Upper lobe of left lung (tissue), 6 donors: ENCODE measurements at regions not wholly inside any gene's neighbourhood (a gene's known extent, or its start where the extent isn't known, plus 50 kb on each side); places are given as distances from the start of the nearest gene placed in this dataset.
"Not testable (repeated sequence)": the region's sequence is repeated elsewhere in the genome, so short reads cannot be mapped to it uniquely, and the experiment has no call there.

Experiments used
- ATAC-seq, 2 donors: fragments of 200-7000 bp; cut with Tn5 transposase; one replicate each; pipeline ENCODE4 v1.9.1; 2022; ENCODE audit warnings: mild to moderate bottlenecking in 2 of 2, moderate library complexity in 2 of 2; ENCODE audit not compliant: low FRiP score in 2 of 2
- DNase-seq, 2 donors: peaks; one replicate each; pipeline ENCODE4 v3.0.0-alpha.2; 2019 to 2020
- H3K27ac ChIP-seq, 4 donors: fragments of 200-600 bp; sonication (generic); one replicate each; pipeline ENCODE4 v1.5.1; 2016 to 2019
- H3K27me3 ChIP-seq, 4 donors: fragments of 200-600 bp; sonication (generic); one replicate each; pipeline ENCODE4 v1.5.1; 2017 to 2019
- H3K36me3 ChIP-seq, 4 donors: fragments of 200-600 bp; sonication (generic); one replicate each; pipeline ENCODE4 v1.5.1; 2016 to 2019
- H3K4me1 ChIP-seq, 4 donors: fragments of 200-600 bp; sonication (generic); one replicate each; pipeline ENCODE4 v1.5.1; 2018 to 2019
- H3K4me3 ChIP-seq, 4 donors: fragments of 200-600 bp; sonication (generic); one replicate each; pipeline ENCODE4 v1.5.1; 2017 to 2019; ENCODE audit warnings: mild to moderate bottlenecking in 2 of 4, moderate library complexity in 1 of 4
- H3K9me3 ChIP-seq, 4 donors: fragments of 200-600 bp; sonication (generic); one replicate each; pipeline ENCODE4 v1.5.1; 2018 to 2019
- EP300 ChIP-seq, 4 donors: sonication (generic); formaldehyde crosslinking; IDR thresholded peaks; one replicate each; pipeline ENCODE4 v1.5.1; 2017; ENCODE audit warnings: antibody characterized with exemption in 4 of 4, control low read depth in 2 of 4
- POLR2A ChIP-seq, 4 donors: fragments of 450-650 bp; IDR thresholded peaks; one replicate each; pipeline ENCODE4 v1.5.1; 2016 to 2017; ENCODE audit warnings: antibody characterized with exemption in 4 of 4, mild to moderate bottlenecking in 2 of 4
- POLR2AphosphoS5 ChIP-seq, 2 donors: sonication (generic); formaldehyde crosslinking; IDR thresholded peaks; one replicate each; pipeline ENCODE4 v1.5.1; 2017; ENCODE audit warnings: antibody characterized with exemption in 2 of 2
- WGBS, 2 donors: methylation state at CpG; one replicate each; pipeline ENCODE4 v1.1.5; 2017 to 2018; 5-methylcytosine and 5-hydroxymethylcytosine counted together
- small RNA-seq, 4 donors: library from RNA; depleted of rRNA; stranded (forward); fragments of <200 nt; gene quantifications; one replicate each; pipeline ENCODE3, GENCODE V24; 2016
- TF ChIP-seq, protein P1 (sequence below), 6 experiments: fragments of 450-650 bp in 4 of 6; fragments of 200-600 bp in 2 of 6; sonication (generic) in 2 of 6; IDR thresholded peaks; one replicate each; pipeline ENCODE4 v1.5.1; 2016 to 2019; ENCODE audit warnings: antibody characterized with exemption in 6 of 6
- donor health status: DM: no; HTN: no; CAD: no; lungs with moderate emphysema.
- donor health status: DM: no; HTN: yes; CAD: no; lungs with severe emphysema.

DNA sequence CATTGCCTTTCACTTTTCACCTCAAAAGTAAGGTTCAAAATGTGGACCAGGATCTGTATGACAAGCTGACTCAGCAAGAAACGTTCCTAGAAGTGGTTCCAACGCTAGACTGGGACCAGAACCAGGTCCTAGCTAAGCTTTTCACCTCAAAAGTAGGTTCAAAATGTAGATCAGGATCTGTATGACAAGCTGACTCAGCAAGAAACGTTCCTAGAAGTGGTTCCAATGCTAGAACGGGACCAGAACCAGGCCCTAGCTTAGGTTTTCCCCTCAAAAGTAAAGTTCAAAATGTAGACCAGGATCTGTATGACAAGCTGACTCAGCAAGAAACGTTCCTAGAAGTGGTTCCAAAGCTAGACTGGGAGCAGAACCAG, 52.5 kb upstream of the TMEM97 start:
- not testable (repeated sequence) for H3K4me3 ChIP-seq, H3K4me1 ChIP-seq, H3K27ac ChIP-seq, H3K36me3 ChIP-seq, DNase-seq, H3K27me3 ChIP-seq, ATAC-seq
- WGBS, 2 donors: 76 to 77% methylated on average over 5 of the region's 5 CpGs
- H3K9me3 ChIP-seq: peaks cover 5 to 26% (median 13%) of the 10 kb centered on the region in 4 donors

DNA sequence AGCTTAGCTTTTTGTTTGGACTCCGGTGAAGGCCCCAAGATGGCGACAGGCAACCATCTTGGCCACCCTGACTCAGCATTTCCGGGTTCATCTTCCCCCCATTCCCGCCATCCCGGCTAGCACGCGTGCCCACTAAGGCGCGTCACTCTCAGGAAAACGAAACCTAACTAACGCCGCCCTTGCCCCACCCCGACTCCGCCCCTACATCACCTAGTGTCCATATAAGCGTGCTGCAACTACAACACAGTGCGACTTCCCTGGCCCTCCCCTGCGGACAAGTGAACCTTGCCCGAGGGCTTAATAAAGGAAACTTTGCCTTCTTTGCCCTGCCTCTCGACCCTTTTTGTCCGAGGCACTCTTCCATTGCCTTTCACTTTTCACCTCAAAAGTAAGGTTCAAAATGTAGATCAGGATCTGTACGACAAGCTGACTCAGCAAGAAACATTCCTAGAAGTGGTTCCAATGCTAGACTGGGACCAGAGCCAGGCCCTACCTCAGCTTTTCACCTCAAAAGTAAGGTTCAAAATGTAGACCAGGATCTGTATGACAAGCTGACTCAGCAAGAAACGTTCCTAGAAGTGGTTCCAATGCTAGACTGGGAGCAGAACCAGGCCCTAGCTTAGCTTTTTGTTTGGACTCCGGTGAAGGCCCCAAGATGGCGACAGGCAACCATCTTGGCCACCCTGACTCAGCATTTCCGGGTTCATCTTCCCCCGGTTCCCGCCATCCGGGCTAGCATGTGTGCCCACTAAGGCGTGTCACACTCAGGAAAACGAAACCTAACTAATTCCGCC, 51.9 kb upstream of the TMEM97 start:
- H3K27ac ChIP-seq, ATAC-seq, H3K27me3 ChIP-seq, H3K4me3 ChIP-seq, H3K4me1 ChIP-seq, H3K36me3 ChIP-seq, DNase-seq: not testable (repeated sequence)
- WGBS, 2 donors: 91 to 95% methylated on average over 31 of the region's 31 CpGs
- H3K9me3 ChIP-seq: peaks cover 5 to 20% (median 7%) of the 10 kb centered on the region in 4 donors

- no peaks in the 10 kb centered on the region for H3K4me1 ChIP-seq
- H3K9me3 ChIP-seq: peaks cover 0 to 12% (median under 1%) of the 10 kb centered on the region in 4 donors
- TF ChIP-seq POLR2AphosphoS5 (IDR thresholded peaks at IDR 0.05) (no peak), POLR2A (IDR thresholded peaks at IDR 0.05) (no peak), EP300 (IDR thresholded peaks at IDR 0.05) (no peak)
- TF ChIP-seq, protein P1, sequence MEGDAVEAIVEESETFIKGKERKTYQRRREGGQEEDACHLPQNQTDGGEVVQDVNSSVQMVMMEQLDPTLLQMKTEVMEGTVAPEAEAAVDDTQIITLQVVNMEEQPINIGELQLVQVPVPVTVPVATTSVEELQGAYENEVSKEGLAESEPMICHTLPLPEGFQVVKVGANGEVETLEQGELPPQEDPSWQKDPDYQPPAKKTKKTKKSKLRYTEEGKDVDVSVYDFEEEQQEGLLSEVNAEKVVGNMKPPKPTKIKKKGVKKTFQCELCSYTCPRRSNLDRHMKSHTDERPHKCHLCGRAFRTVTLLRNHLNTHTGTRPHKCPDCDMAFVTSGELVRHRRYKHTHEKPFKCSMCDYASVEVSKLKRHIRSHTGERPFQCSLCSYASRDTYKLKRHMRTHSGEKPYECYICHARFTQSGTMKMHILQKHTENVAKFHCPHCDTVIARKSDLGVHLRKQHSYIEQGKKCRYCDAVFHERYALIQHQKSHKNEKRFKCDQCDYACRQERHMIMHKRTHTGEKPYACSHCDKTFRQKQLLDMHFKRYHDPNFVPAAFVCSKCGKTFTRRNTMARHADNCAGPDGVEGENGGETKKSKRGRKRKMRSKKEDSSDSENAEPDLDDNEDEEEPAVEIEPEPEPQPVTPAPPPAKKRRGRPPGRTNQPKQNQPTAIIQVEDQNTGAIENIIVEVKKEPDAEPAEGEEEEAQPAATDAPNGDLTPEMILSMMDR (IDR thresholded peaks at IDR 0.05): no peak
- H3K27me3 ChIP-seq: no peaks in the 10 kb centered on the region
- ATAC-seq: no peak
- no peaks in the 10 kb centered on the region for H3K36me3 ChIP-seq
- H3K27ac ChIP-seq: no peak overlapping the region
- DNase-seq: no peak
- no peak overlapping the region for H3K4me3 ChIP-seq
- 91 to 92% methylated on average over 25 of the region's 25 CpGs for WGBS, 2 donors
Measured at GRCh38 chr17:28267720-28268609, 51.0 kb upstream of the TMEM97 start.

DNA sequence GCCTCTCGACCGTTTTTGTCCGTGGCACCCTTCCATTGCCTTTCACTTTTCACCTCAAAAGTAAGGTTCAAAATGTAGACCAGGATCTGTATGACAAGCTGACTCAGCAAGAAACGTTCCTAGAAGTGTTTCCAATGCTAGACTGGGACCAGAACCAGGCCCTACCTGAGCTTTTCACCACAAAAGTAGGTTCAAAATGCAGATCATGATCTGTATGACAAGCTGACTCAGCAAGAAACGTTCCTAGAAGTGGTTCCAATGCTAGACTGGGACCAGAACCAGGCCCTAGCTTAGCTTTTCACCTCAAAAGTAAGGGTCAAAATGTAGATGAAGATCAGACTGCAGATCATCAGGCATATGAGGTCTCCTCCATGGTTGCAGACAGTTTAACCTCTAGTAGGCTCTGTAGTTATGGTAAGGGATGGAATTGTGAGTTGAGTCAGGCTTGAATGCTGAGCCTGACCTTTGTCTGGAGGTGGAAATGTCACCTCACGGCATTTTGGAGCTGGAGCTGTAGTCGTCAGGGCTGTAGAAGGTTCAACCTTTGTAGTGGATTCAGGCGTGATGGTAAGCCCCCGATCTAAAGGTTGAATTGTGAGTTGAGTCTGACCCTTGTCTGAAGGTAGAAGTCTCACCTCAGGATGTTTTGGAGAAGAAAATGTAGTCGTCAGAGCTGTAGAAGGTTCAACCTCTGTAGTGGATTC, 50.2 kb upstream of the TMEM97 start:
- H3K36me3 ChIP-seq: no peaks in the 10 kb centered on the region
- H3K4me1 ChIP-seq: no peaks in the 10 kb centered on the region
- no peak for ATAC-seq
- WGBS, 2 donors: 75 to 85% methylated on average over 10 of the region's 10 CpGs
- H3K27ac ChIP-seq: no peak overlapping the region
- DNase-seq: no peak
- H3K27me3 ChIP-seq: no peaks in the 10 kb centered on the region
- H3K4me3 ChIP-seq: no peak overlapping the region
- H3K9me3 ChIP-seq: peaks cover 0 to 5% (median 0%) of the 10 kb centered on the region in 4 donors
- TF ChIP-seq POLR2A (IDR thresholded peaks at IDR 0.05) (no peak), EP300 (IDR thresholded peaks at IDR 0.05) (no peak), POLR2AphosphoS5 (IDR thresholded peaks at IDR 0.05) (no peak)
- TF ChIP-seq, protein P1 (IDR thresholded peaks at IDR 0.05): no peak

Small RNA genes in the stretch of these regions (small RNA-seq; reads per million reads assigned to genes)
- gene AC061975.2: 0 reads per million in 4 donors
